Embryonic facial prominence (tissue), 1 donor: ENCODE measurements at regions not wholly inside any gene's neighbourhood (a gene's known extent, or its start where the extent isn't known, plus 50 kb on each side); places are given as distances from the start of the nearest gene placed in this dataset.

Source experiments
- DNase-seq: peaks from one replicate; pipeline ENCODE4 v3.0.0-alpha.2; 2016; ENCODE audit errors: extremely low spot score

GRCh38 chr6:91565207-91565606 lies 978.3 kb upstream of the MAP3K7 start:
- DNase-seq, result no peak

GRCh38 chr6:91562955-91563354 lies 976.1 kb upstream of the MAP3K7 start:
- DNase-seq, result no peak

GRCh38 chr6:91560409-91560808 lies 973.5 kb upstream of the MAP3K7 start:
- DNase-seq, result no peak

- DNase-seq, result no peak
Measured at GRCh38 chr6:91540902-91541301, 954.0 kb upstream of the MAP3K7 start.

- DNase-seq, result no peak
Measured at GRCh38 chr6:91539456-91539855, 952.6 kb upstream of the MAP3K7 start.

- no peak for DNase-seq
Measured at GRCh38 chr6:91538622-91539021, 951.8 kb upstream of the MAP3K7 start.

- DNase-seq, result no peak
Measured at GRCh38 chr6:91534614-91535013, 947.7 kb upstream of the MAP3K7 start.

- DNase-seq, result no peak
Measured at GRCh38 chr6:91523511-91523910, 936.6 kb upstream of the MAP3K7 start.

- DNase-seq, result no peak
Measured at GRCh38 chr6:91521999-91522398, 935.1 kb upstream of the MAP3K7 start.

GRCh38 chr6:91509711-91510110 lies 922.8 kb upstream of the MAP3K7 start:
- DNase-seq, result no peak

GRCh38 chr6:91509039-91509438 lies 922.2 kb upstream of the MAP3K7 start:
- DNase-seq, result no peak

GRCh38 chr6:91506509-91506908 lies 919.6 kb upstream of the MAP3K7 start:
- DNase-seq, result no peak

- no peak for DNase-seq
Measured at GRCh38 chr6:91505199-91505598, 918.3 kb upstream of the MAP3K7 start.

- no peak for DNase-seq
Measured at GRCh38 chr6:91501930-91502329, 915.1 kb upstream of the MAP3K7 start.

- DNase-seq, result no peak
Measured at GRCh38 chr6:91500689-91501303, 913.9 kb upstream of the MAP3K7 start.

- DNase-seq, result no peak
Measured at GRCh38 chr6:91498576-91498975, 911.7 kb upstream of the MAP3K7 start.

GRCh38 chr6:91497770-91498169 lies 910.9 kb upstream of the MAP3K7 start:
- no peak for DNase-seq

GRCh38 chr6:91490671-91491301 lies 903.9 kb upstream of the MAP3K7 start:
- no peak for DNase-seq

- DNase-seq, result no peak
Measured at GRCh38 chr6:91487696-91488392, 901.0 kb upstream of the MAP3K7 start.

GRCh38 chr6:91486200-91486599 lies 899.3 kb upstream of the MAP3K7 start:
- DNase-seq, result no peak

GRCh38 chr6:91485047-91485446 lies 898.2 kb upstream of the MAP3K7 start:
- DNase-seq, result no peak

GRCh38 chr6:91483415-91484105 lies 896.7 kb upstream of the MAP3K7 start:
- no peak for DNase-seq

- no peak for DNase-seq
Measured at GRCh38 chr6:91482498-91482897, 895.6 kb upstream of the MAP3K7 start.
